Heart left ventricle (tissue), 16 donors: ENCODE measurements at regions not wholly inside any gene's neighbourhood (a gene's known extent, or its start where the extent isn't known, plus 50 kb on each side); places are given as distances from the start of the nearest gene placed in this dataset.

Source experiments
- ATAC-seq, 4 donors: fragments of 200-7000 bp; cut with Tn5 transposase; one replicate each; pipeline ENCODE4 v1.9.1; 2020 to 2022; ENCODE audit warnings: moderate library complexity in 4 of 4, mild to moderate bottlenecking in 3 of 4, moderate number of reproducible peaks in 1 of 4
- DNase-seq, 5 donors: peaks; one replicate each; pipeline ENCODE4 v3.0.0-alpha.2; 2020
- H3K27ac ChIP-seq, 12 donors: fragments of 200-600 bp; sonication (generic) in 4 of 12; one replicate each; pipeline versions ENCODE4 v1.5.0 to v1.8.0; 2016 to 2022; ENCODE audit warnings: mild to moderate bottlenecking in 2 of 12
- H3K27me3 ChIP-seq, 9 donors: fragments of 200-600 bp; sonication (generic) in 2 of 9; one replicate each; pipeline versions ENCODE4 v1.5.1 to v1.8.0; 2016 to 2022; ENCODE audit warnings: mild to moderate bottlenecking in 3 of 9
- H3K36me3 ChIP-seq, 9 donors: fragments of 200-600 bp; sonication (generic) in 2 of 9; one replicate each; pipeline versions ENCODE4 v1.5.0 to v1.8.0; 2018 to 2022; ENCODE audit warnings: mild to moderate bottlenecking in 2 of 9
- H3K4me1 ChIP-seq, 12 donors: fragments of 200-600 bp; sonication (generic) in 4 of 12; one replicate each; pipeline versions ENCODE4 v1.5.0 to v1.8.0; 2016 to 2022; ENCODE audit warnings: mild to moderate bottlenecking in 3 of 12
- H3K4me3 ChIP-seq, 12 donors: fragments of 200-600 bp; sonication (generic) in 4 of 12; one replicate each; pipeline versions ENCODE4 v1.5.0 to v1.8.0; 2017 to 2022; ENCODE audit warnings: mild to moderate bottlenecking in 9 of 12, moderate library complexity in 4 of 12
- H3K9me3 ChIP-seq, 12 donors: fragments of 200-600 bp; sonication (generic) in 4 of 12; one replicate each; pipeline versions ENCODE4 v1.5.0 to v1.8.0; 2016 to 2022; ENCODE audit warnings: mild to moderate bottlenecking in 1 of 12
- CTCF ChIP-seq, 12 donors: fragments of 200-600 bp; sonication (generic) in 4 of 12; IDR thresholded peaks; one replicate each; pipeline versions ENCODE4 v1.5.0 to v1.8.0; 2018 to 2022; ENCODE audit warnings: antibody characterized with exemption in 12 of 12, mild to moderate bottlenecking in 5 of 12
- POLR2A ChIP-seq, 2 donors: fragments of 450-650 bp; IDR thresholded peaks; one replicate each; pipeline ENCODE4 v1.6.1; 2017; ENCODE audit warnings: antibody characterized with exemption in 2 of 2, mild to moderate bottlenecking in 2 of 2, moderate library complexity in 2 of 2
- WGBS, 4 donors: extraction: QIAGEN DNeasy Blood & Tissue Kit in 2 of 4; methylation state at CpG; one replicate each; pipeline versions ENCODE4 v1.1.5 to v1.1.7; 2013 to 2018; 5-methylcytosine and 5-hydroxymethylcytosine counted together
- intact Hi-C, 10 donors: fragments of 100-400 bp; cut with DNase I; formaldehyde crosslinking; loops; one replicate each; pipeline versions ENCODE4 v1.11.1 to v1.14.2; 2022
- donor health status: ischemic (EF 13 %, LVEDD 7.1; RV severe dilation, severe dysfunction).
- donor health status: healthy with polysubstance abuse.
- donor health status: DM: no; HTN: yes; CAD: no.
- donor health status: DM: no; HTN: no; CAD: no.
- donor health status: ischemic (EF 25% LVEDD 6.9; RV normal size, moderate dysfunction).
- donor health status: ischemic (EF 25% LVEDD 5.7; RV mildly dilated, moderate dysfunction).
- donor health status: healthy.
- donor health status: DM: yes; HTN: yes; CAD: no.
- donor health status: ischemic (EF 35%, LVEDD 5.7; RV mildly dilated, moderate dysfunction).
- donor health status: nonischemic (EF 11% LVEDD 7.7; RV severe dilation, severe dysfunction).
- donor health status: DM: yes; HTN: yes; CAD: no.
- donor health status: PGD.
- donor health status: ischemic (EF 29% LVEDD 5.4; RV normal size, mild dysfunction).
- donor health status: nonischemic (EF 23%, LVEDD 6.1; RV moderate dilation, normal function).

GRCh38 chr4:35711127-35711526 is 533.2 kb downstream of the ARAP2 start:
- intact Hi-C loops: no loop called here
- WGBS, 4 donors: 82% methylated on average over 2 of the region's 2 CpGs
- TF ChIP-seq CTCF (IDR thresholded peaks at IDR 0.05): no peak
- TF ChIP-seq POLR2A (IDR thresholded peaks at IDR 0.05): no peak

GRCh38 chr4:35723973-35724372 is 520.3 kb downstream of the ARAP2 start:
- TF ChIP-seq POLR2A (IDR thresholded peaks at IDR 0.05): no peak
- TF ChIP-seq CTCF (IDR thresholded peaks at IDR 0.05): no peak
- Histone ChIP-seq H3K27ac (no peak overlapping the region), H3K27me3 (no peaks in the 10 kb centered on the region), H3K4me3 (no peak overlapping the region), H3K36me3 (no peaks in the 10 kb centered on the region), H3K4me1 (no peaks in the 10 kb centered on the region), H3K9me3 (peaks cover 0 to 9% (median 0%) of the 10 kb centered on the region in 12 donors)
- ATAC-seq: no peak
- DNase-seq: no peak
- WGBS, 4 donors: 87 to 92% (median 90%) methylated on average over 3 of the region's 3 CpGs
- intact Hi-C loops: no loop called here

More at GRCh38 chr4:35711127-35711526, 533.2 kb downstream of the ARAP2 start:
- no peak for DNase-seq
- Histone ChIP-seq H3K4me3 (no peak overlapping the region), H3K27me3 (no peaks in the 10 kb centered on the region), H3K4me1 (no peaks in the 10 kb centered on the region), H3K9me3 (peaks cover 0 to 49% (median 21%) of the 10 kb centered on the region in 12 donors), H3K27ac (no peak overlapping the region), H3K36me3 (no peaks in the 10 kb centered on the region)
- no peak for ATAC-seq

GRCh38 chr4:35725131-35725530 is 519.2 kb downstream of the ARAP2 start:
- Histone ChIP-seq H3K27me3 (no peaks in the 10 kb centered on the region), H3K27ac (no peak overlapping the region), H3K4me3 (no peak overlapping the region), H3K9me3 (peaks cover 0 to 7% (median 0%) of the 10 kb centered on the region in 12 donors), H3K4me1 (no peaks in the 10 kb centered on the region), H3K36me3 (no peaks in the 10 kb centered on the region)
- TF ChIP-seq POLR2A (IDR thresholded peaks at IDR 0.05) (no peak), CTCF (IDR thresholded peaks at IDR 0.05) (no peak)
- 83 to 93% (median 86%) methylated on average over 1 of the region's 1 CpG for WGBS, 4 donors
- intact Hi-C loops: no loop called here
- no peak for ATAC-seq
- DNase-seq: no peak

GRCh38 chr4:35730414-35730813 is 513.9 kb downstream of the ARAP2 start:
- Histone ChIP-seq H3K4me3 (no peak overlapping the region), H3K36me3 (no peaks in the 10 kb centered on the region), H3K27ac (no peak overlapping the region), H3K9me3 (peaks cover 0 to 7% (median 0%) of the 10 kb centered on the region in 12 donors), H3K27me3 (no peaks in the 10 kb centered on the region), H3K4me1 (no peaks in the 10 kb centered on the region)
- DNase-seq: no peak
- TF ChIP-seq CTCF (IDR thresholded peaks at IDR 0.05): no peak
- no peak for TF ChIP-seq POLR2A (IDR thresholded peaks at IDR 0.05)
- no peak for ATAC-seq
- whole genome bisulfite sequencing, 4 donors: 70 to 74% (median 72%) methylated on average over 2 of the region's 2 CpGs
- intact Hi-C loops: no loop called here
